GM12874 (cell line): ENCODE measurements at regions not wholly inside any gene's neighbourhood (a gene's known extent, or its start where the extent isn't known, plus 50 kb on each side); places are given as distances from the start of the nearest gene placed in this dataset.

ENCODE experiments used
- CTCF ChIP-seq: IDR thresholded peaks from 2 replicates; pipeline ENCODE4 v1.5.1; 2011; ENCODE audit warnings: low read depth, mild to moderate bottlenecking, control low read depth, low read length, moderate library complexity; ENCODE audit not compliant: insufficient read depth

GRCh38 chr4:122005064-122005755 is 53.4 kb upstream of the TRPC3 start:
- no peak for TF ChIP-seq CTCF

GRCh38 chr4:122003335-122003734 is 51.5 kb upstream of the TRPC3 start:
- peak; percentile 49; the same call in 1 of the 2 replicates for TF ChIP-seq CTCF
